K562 (cell line): ENCODE measurements at regions not wholly inside any gene's neighbourhood (a gene's known extent, or its start where the extent isn't known, plus 50 kb on each side); places are given as distances from the start of the nearest gene placed in this dataset.

ENCODE experiments used
- RBM39 ChIP-seq: fragments of 200-400 bp; formaldehyde crosslinking; optimal IDR thresholded peaks from 2 replicates; pipeline ENCODE3; 2018; ENCODE audit warnings: low read depth, low read length
- ZBTB40 ChIP-seq, 2 experiments: fragments of 450-650 bp in 1 of 2; sonication (generic) in 1 of 2; formaldehyde crosslinking in 1 of 2; IDR thresholded peaks; 2 replicates each; pipeline versions ENCODE4 v1.7.1 to v1.9.0; 2016 to 2022; ENCODE audit warnings: inconsistent platforms in 1 of 2, mild to moderate bottlenecking in 1 of 2, missing genetic modification reagents in 1 of 2
- ZNF263 ChIP-seq: sonication (generic); formaldehyde crosslinking; IDR thresholded peaks from 2 replicates; pipeline ENCODE4 v1.8.0; 2022; ENCODE audit warnings: mild to moderate bottlenecking, missing genetic modification reagents, borderline replicate concordance
- ZNF644 ChIP-seq: fragments of 200-800 bp; sonication (Bioruptor generic); IDR thresholded peaks from 2 replicates; pipeline ENCODE4 v1.6.1; 2016; ENCODE audit warnings: low read depth, missing genetic modification characterization, missing compliant biosample characterization
- ZNF766 ChIP-seq: fragments of 200-800 bp; sonication (Bioruptor generic); conservative IDR thresholded peaks from 2 replicates; pipeline ENCODE4 v1.6.1; 2016; ENCODE audit warnings: missing genetic modification characterization, missing compliant biosample characterization

GRCh38 chr15:95160316-95160715 lies 929.0 kb downstream of the MCTP2 start (continued):
- TF ChIP-seq ZBTB40 (IDR thresholded peaks at IDR 0.05), result no peak
- TF ChIP-seq ZBTB40 (CRISPR knock-in tag; IDR thresholded peaks at IDR 0.05), result no peak
- no peak for TF ChIP-seq ZNF644 (tag)
- TF ChIP-seq ZNF263 (CRISPR knock-in tag), result no peak
- no peak for TF ChIP-seq RBM39
- no peak for TF ChIP-seq ZNF766 (CRISPR knock-in tag)
